Nephron progenitor cell (in vitro differentiated cells): ENCODE measurements at regions not wholly inside any gene's neighbourhood (a gene's known extent, or its start where the extent isn't known, plus 50 kb on each side); places are given as distances from the start of the nearest gene placed in this dataset.

Experiments used
- DNase-seq: peaks from one replicate; pipeline ENCODE4 v3.0.0; 2021
- H3K27ac Mint-ChIP-seq: 2 replicates; pipeline ENCODE4 v1.8.0; 2021; ENCODE audit warnings: mild to moderate bottlenecking, moderate library complexity, mixed read lengths
- H3K27me3 Mint-ChIP-seq: 2 replicates; pipeline ENCODE4 v1.8.0; 2021; ENCODE audit warnings: mild to moderate bottlenecking, low read depth, mixed read lengths; ENCODE audit not compliant: poor library complexity
- H3K36me3 Mint-ChIP-seq: 2 replicates; pipeline ENCODE4 v1.8.0; 2021; ENCODE audit warnings: low read depth, mixed read lengths
- H3K4me1 Mint-ChIP-seq: 2 replicates; pipeline ENCODE4 v1.8.0; 2021; ENCODE audit warnings: mixed read lengths
- H3K4me3 Mint-ChIP-seq: 2 replicates; pipeline ENCODE4 v1.8.0; 2021; ENCODE audit warnings: mild to moderate bottlenecking, moderate library complexity, mixed read lengths
- H3K9me3 Mint-ChIP-seq: 2 replicates; pipeline ENCODE4 v1.8.0; 2021; ENCODE audit warnings: mild to moderate bottlenecking, moderate library complexity, mixed read lengths
- TF ChIP-seq, protein P1 (sequence below): fragments of 200-600 bp; sonication (generic); IDR thresholded peaks from 2 replicates; pipeline ENCODE4 v1.5.0; 2021; ENCODE audit warnings: antibody characterized with exemption

DNA sequence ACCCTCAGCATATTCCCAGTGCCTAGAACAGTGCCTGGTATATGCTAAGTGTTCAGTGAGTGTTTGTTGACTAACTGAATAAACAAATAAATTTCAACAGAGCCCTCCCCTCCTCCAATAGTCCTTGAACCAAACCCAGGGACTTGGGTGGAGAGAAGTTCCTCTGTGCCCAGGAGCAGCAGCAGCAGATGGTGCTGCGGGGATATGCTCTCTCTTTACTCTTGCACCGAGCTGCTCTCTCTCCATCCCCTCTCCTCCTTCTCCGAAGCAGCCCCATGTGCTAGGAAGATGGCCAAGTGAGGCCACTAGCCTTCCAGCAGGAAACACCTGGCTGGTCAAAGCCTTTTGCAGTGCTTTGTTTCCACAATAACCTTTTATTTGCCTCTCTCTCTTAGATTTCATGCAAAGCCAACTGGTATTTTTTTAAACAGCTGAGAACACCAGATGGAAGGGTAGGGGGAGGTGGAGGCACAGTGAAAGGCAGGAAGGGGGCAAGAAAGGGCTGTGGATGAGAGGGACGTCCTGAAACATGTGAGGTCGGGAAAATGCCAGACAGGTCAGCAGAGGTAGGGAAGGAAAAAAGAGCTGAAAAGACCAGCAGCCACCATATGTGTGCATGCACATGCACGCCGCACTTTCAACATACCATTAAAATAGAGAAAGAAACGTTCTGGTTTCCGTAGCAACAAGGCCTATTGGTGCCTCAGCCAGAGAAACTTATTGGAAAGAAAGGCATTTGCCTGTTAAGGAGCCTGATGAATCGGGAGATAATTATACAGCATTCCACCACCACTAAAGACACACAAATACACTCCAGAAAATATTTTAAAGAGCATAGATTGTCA lies 78.9 kb downstream of the EMP1 start:
- Mint-ChIP-seq H3K4me3 (no peak overlapping the region), H3K36me3 (no peaks in the 10 kb centered on the region), H3K4me1 (peaks cover 43% of the 10 kb centered on the region), H3K9me3 (peaks cover 3% of the 10 kb centered on the region), H3K27ac (no peak overlapping the region), H3K27me3 (peaks cover 9% of the 10 kb centered on the region)
- no peak for DNase-seq
- TF ChIP-seq, protein P1, sequence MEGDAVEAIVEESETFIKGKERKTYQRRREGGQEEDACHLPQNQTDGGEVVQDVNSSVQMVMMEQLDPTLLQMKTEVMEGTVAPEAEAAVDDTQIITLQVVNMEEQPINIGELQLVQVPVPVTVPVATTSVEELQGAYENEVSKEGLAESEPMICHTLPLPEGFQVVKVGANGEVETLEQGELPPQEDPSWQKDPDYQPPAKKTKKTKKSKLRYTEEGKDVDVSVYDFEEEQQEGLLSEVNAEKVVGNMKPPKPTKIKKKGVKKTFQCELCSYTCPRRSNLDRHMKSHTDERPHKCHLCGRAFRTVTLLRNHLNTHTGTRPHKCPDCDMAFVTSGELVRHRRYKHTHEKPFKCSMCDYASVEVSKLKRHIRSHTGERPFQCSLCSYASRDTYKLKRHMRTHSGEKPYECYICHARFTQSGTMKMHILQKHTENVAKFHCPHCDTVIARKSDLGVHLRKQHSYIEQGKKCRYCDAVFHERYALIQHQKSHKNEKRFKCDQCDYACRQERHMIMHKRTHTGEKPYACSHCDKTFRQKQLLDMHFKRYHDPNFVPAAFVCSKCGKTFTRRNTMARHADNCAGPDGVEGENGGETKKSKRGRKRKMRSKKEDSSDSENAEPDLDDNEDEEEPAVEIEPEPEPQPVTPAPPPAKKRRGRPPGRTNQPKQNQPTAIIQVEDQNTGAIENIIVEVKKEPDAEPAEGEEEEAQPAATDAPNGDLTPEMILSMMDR: no peak

DNA sequence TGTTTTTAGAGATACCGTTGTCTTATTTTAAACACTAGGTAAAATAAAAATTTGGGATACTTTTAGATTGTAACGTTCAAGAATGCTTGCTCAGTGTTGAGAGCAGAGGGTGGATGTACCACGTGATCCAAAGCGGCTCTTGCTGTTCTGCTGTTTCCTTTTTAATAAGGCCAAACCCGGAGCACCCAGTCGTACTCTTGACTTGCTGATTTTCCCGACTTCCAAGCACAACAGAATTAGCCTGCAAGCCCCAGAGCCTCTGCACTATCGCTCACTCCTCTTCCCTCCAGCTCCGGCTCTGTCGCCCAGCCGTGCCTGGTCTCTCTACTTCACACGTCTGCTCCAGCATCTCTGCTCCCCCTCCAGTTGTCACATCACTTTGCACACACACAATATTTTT lies 77.3 kb downstream of the EMP1 start:
- DNase-seq: no peak
- no peak overlapping the region for H3K27ac Mint-ChIP-seq
- H3K4me1 Mint-ChIP-seq: peaks cover 38% of the 10 kb centered on the region
- TF ChIP-seq, protein P1: no peak
- H3K27me3 Mint-ChIP-seq: peaks cover 4% of the 10 kb centered on the region
- H3K4me3 Mint-ChIP-seq: no peak overlapping the region
- no peaks in the 10 kb centered on the region for H3K9me3 Mint-ChIP-seq
- no peaks in the 10 kb centered on the region for H3K36me3 Mint-ChIP-seq

DNA sequence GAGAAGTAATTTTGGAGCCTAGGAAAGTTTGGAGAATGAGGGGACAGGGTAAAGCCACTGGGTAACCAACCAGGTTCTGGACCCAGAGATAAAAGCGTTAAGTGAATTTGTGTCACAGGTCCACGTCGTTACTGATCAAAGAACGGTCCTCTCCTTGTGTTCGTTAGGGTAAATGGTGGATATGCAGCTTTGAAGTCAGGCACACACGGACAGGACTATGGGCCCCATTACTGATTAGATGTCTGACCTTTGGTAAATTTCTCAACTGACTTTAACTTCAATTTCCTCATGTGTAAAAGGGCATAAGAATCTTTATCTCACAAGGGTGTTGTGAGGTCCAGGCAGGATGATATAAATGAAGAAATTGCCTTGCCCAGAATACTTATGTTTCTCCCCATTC lies 76.6 kb downstream of the EMP1 start:
- peaks cover 3% of the 10 kb centered on the region for H3K27me3 Mint-ChIP-seq
- DNase-seq: no peak

DNA sequence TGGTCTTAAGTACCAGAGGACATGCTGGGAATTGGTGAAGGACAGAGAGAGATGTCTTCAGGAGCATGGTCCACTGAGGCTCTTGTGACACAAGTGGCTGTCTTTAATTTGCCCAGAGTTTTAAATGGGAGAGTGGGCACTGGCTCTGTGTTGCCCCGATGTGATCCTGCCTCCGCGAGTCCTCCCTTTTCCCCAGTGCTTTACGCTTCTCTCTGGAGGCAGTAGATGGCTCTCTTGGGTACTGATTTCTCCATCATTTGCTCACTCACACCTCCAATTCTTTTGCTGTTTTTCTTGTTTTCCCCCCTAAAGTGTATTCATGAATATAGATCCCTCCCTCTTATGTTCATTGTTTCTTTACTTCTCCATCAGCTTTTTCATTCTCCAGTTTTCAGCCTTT lies 74.3 kb downstream of the EMP1 start:
- Mint-ChIP-seq H3K4me1 (peaks cover 31% of the 10 kb centered on the region), H3K27me3 (peaks cover 3% of the 10 kb centered on the region), H3K27ac (no peak overlapping the region), H3K4me3 (no peak overlapping the region), H3K36me3 (no peaks in the 10 kb centered on the region), H3K9me3 (no peaks in the 10 kb centered on the region)
- TF ChIP-seq, protein P1: no peak
- DNase-seq: no peak

More for the DNA sequence above, 76.6 kb downstream of the EMP1 start:
- H3K9me3 Mint-ChIP-seq: no peaks in the 10 kb centered on the region
- H3K36me3 Mint-ChIP-seq: no peaks in the 10 kb centered on the region
- H3K27ac Mint-ChIP-seq: no peak overlapping the region
- H3K4me1 Mint-ChIP-seq: peaks cover 43% of the 10 kb centered on the region
- TF ChIP-seq, protein P1: no peak
- no peak overlapping the region for H3K4me3 Mint-ChIP-seq
